Dermis blood vessel endothelial cell (primary cell): ENCODE measurements at regions not wholly inside any gene's neighbourhood (a gene's known extent, or its start where the extent isn't known, plus 50 kb on each side); places are given as distances from the start of the nearest gene placed in this dataset.
"Not testable (repeated sequence)": the region's sequence is repeated elsewhere in the genome, so short reads cannot be mapped to it uniquely, and the experiment has no call there.

Experiments
- DNase-seq: peaks from one replicate; pipeline ENCODE4 v3.0.0; 2010

DNA sequence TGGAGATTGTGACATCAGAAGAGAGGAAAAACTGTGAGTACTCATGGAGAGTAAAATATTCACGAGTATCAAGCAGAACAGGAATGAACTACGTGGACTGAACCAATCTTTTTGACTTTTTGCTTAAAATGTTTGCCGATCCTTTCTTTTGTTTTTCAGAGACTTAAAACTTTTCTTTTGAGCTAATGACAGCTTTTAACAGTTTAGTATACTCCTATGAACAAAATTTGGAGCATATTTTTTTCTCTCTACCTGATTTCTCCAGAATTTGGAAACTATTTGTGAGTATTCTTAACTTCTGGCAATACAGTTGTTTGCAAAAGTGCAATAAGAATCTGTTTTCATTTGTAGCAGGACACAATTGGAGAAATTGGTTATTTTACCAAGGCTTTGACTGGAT is 786.3 kb downstream of the SORCS1 start:
- DNase-seq: no peak

GRCh38 chr10:106370751-106371150 is 793.8 kb downstream of the SORCS1 start:
- no peak for DNase-seq

- DNase-seq: no peak
Observed at GRCh38 chr10:106360870-106361269, 803.6 kb downstream of the SORCS1 start.

GRCh38 chr10:106355450-106355849 is 809.1 kb downstream of the SORCS1 start:
- no peak for DNase-seq

GRCh38 chr10:106348933-106349332 is 815.6 kb downstream of the SORCS1 start:
- no peak for DNase-seq

DNA sequence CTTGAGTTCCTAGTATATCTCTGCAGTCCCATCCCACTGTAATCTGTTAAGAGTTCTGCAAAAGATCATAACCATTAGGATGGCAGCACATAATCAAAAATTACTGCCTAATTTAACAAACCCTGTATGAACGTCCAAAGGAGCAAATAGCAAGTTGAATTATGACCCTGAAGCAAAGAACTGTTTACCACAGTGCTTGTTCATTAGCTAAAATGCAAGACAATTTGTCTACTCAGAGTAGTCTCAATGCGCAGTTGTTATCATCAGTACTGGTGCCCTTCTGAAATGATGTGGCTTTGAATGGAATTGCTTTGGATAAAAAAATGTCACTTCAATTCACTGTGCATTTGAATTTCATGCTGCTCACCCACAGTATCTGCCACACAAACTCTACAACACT is 817.0 kb downstream of the SORCS1 start:
- DNase-seq: no peak

- DNase-seq: not testable (repeated sequence)
Observed at GRCh38 chr10:106343539-106343938, 821.0 kb downstream of the SORCS1 start.

DNA sequence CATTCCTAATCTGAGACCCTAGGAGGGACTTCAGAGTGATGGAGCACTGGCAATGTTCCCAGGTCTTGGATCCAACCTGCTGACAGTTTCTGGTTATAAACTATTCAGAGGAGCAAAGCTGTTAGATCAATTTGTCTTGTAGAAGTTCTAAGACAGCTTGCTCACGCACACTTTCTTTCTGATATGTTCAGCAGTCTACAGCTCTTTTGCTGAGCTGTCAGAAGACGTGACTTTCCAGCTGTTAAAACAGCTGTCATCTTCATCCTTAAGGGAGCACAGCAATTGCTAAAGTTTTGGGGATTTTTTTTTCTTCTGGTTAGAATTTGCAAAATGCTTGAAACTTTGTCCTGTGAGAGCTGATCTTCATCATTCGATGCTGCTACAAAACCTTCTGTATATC is 823.1 kb downstream of the SORCS1 start:
- no peak for DNase-seq

DNA sequence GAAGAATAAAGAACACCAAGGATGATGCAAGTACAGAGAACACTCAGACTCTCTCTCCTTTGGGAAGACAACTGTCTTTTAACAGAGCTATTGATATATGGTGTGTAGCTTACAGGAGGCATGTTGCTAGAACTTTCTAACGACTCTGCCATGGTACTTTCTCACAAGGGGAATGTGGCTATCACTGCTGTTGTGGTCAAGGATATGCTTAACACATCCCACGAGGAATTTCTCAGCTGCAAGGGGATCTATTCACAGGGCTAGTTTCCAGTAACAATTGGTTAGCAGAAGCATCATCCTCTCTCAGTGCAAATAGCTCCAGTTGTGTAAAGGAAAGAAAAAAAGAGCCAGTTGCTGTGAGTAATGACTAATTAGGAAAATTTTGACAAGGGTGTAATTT is 826.0 kb downstream of the SORCS1 start:
- no peak for DNase-seq

GRCh38 chr10:106336874-106337273 is 827.6 kb downstream of the SORCS1 start:
- DNase-seq: no peak

GRCh38 chr10:106327747-106328146 is 836.8 kb downstream of the SORCS1 start:
- no peak for DNase-seq

DNA sequence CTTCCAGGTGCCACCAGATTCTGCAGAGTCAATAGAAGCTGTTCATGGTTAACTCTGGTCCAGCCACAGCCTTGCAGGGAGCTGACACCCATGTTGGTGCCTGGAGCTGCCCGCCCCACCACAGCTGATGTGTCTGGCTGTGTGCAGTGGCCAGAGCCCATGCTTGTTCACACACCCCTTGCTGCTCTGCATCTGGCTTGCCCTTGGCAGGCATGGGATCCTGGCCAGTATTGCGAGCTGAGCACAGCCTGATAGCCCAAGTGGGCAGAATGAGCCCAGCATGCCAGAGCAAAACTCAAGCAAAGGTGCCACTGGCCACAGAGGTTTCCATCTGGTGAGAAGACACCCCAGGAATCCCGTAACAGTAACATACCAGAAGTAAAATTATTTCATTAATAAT is 843.6 kb downstream of the SORCS1 start:
- DNase-seq: no peak

GRCh38 chr10:106320078-106320477 is 844.4 kb downstream of the SORCS1 start:
- no peak for DNase-seq

- no peak for DNase-seq
Observed at GRCh38 chr10:106317554-106317953, 847.0 kb downstream of the SORCS1 start.

GRCh38 chr10:106313041-106313440 is 851.5 kb downstream of the SORCS1 start:
- DNase-seq: no peak

GRCh38 chr10:106312087-106312486 is 852.4 kb downstream of the SORCS1 start:
- DNase-seq: no peak

DNA sequence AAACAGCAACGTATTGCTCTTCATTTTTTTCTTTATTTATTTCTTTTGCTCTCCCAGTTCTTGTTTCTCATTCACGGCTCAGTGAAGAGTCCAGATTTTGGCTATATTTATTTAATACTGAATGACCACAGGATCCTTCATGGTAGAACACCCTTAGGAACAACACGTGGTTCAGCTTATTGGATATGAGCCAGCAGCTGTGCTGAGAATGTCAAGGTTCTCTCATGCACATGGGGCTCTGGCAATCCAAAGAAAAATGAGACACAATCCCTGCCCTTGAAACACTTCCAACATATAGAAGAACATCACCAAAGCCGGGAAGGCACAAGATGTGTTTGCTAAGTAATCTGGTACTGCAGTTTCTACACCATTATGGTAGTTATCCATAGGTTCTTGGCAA is 852.9 kb downstream of the SORCS1 start:
- no peak for DNase-seq

DNA sequence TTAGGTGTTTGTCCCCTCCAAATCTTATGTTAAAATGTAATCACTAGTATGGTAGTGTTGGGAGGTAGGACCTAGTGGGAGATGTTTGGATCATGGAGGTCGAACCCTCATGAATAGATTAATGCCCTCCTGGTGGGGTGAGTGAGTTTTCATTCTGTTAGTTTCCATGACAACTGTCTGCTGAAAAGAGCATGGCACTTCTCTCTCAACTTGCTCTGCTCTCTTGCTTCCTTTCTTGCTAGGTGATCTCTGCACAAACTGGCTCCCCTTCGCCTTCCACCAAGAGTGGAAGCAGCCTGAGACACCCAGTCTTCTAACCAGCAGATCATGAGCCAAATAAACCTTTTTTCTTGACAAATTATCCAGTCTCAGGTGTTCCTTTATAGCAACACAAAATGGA is 853.9 kb downstream of the SORCS1 start:
- DNase-seq: no peak

DNA sequence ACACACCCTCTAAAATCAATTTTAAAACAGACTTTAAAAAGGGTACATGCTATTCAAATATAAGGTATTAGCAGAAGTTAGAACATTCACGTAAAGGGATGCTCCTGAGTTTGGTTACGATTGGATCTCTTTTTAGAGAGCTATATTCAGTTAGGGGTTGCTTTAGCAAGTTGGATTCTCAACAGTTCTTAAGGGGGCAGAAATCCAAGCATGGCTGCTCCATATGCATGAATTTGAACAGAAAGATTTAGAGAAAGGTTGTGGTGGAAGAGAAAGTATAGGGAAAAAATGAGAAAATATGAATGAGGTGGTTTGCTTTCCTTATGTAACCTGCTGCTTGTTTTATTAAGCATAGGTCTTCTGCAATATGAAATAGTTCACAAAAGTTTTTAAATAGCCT is 855.1 kb downstream of the SORCS1 start:
- no peak for DNase-seq

GRCh38 chr10:106308284-106308683 is 856.2 kb downstream of the SORCS1 start:
- DNase-seq: no peak

GRCh38 chr10:106304056-106304455 is 860.5 kb downstream of the SORCS1 start:
- DNase-seq: no peak

DNA sequence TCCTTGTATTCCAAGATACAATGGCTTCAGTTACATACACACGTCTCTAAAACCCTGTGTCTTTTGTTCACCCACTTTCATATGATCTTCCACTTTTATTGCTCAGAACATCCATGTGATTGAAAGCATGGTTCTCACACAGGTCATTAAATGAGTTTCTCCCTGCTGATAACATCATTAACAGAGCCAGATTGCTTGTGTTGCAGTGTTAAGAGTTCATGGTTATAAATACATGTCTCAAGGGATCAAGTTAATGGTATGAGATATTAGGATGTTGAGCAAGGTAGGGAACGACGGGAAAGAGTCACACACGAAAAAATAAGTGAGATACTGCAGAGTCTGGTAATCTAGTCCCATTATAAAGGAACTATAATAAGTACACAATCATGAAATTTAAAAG is 861.5 kb downstream of the SORCS1 start:
- DNase-seq: no peak

- no peak for DNase-seq
Observed at GRCh38 chr10:106301146-106301545, 863.4 kb downstream of the SORCS1 start.

- DNase-seq: no peak
Observed at GRCh38 chr10:106296750-106297392, 867.6 kb downstream of the SORCS1 start.

DNA sequence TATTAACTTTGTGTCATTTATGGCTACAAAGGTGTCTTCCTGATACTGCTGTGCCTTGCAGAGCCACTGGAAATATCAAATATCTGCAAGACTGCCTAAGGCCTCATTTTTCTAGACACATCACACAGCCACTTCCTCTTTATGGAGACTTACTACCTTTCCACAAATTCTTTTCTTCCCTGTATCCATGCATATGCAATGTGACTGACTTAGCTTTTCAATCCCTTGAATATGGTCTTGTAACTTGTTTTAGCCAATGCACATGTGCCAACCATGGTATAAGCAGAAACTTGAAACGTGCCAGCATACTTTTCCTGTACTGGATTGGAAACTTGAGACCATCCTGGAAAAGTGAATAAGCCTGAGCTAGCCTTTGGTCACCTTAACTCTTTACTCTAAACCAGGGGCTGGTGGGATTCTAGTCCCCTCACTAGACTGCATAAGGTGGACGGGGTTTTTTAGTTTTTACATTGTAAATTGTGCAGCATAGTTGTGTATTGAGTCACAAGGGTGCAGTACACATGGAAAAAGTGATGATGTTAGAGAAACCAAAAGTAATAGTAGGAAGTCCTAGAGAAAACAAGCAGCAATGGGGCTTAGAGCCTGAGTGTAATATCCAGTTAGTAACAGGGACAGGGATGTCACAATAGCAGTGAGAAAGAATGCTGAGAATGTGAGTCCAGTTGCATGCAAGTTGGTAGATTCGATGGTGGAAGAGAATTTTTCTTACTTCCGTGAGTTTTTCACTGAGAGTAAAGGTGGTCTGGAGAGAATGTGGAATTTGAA is 879.5 kb downstream of the SORCS1 start:
- DNase-seq: no peak
